Neural cell (in vitro differentiated cells): ENCODE measurements at regions not wholly inside any gene's neighbourhood (a gene's known extent, or its start where the extent isn't known, plus 50 kb on each side); places are given as distances from the start of the nearest gene placed in this dataset.

ENCODE experiments used
- H2AFZ ChIP-seq: fragments of 200-600, 300-800 bp; sonication (generic), shearing (Covaris generic); 2 replicates; pipeline ENCODE4 v1.6.0; 2014; ENCODE audit warnings: low read depth, mild to moderate bottlenecking, antibody characterized with exemption, low read length, moderate library complexity
- H3F3A ChIP-seq: fragments of 200-600 bp; shearing (Covaris generic); 2 replicates; pipeline ENCODE4 v1.6.1; 2016; ENCODE audit warnings: mild to moderate bottlenecking, moderate library complexity, mixed read lengths, antibody characterized with exemption, low read length; ENCODE audit not compliant: insufficient read depth, poor library complexity, severe bottlenecking
- H3K27ac ChIP-seq: fragments of 200-600, 300-800 bp; sonication (generic), shearing (Covaris generic); 2 replicates; pipeline ENCODE4 v1.5.1; 2014; ENCODE audit warnings: mild to moderate bottlenecking, low read length, moderate library complexity
- H3K27me3 ChIP-seq: fragments of 300-800, 200-600 bp; sonication (generic), shearing (Covaris generic); 2 replicates; pipeline ENCODE4 v1.6.0; 2014; ENCODE audit warnings: mild to moderate bottlenecking, low read depth, low read length, moderate library complexity; ENCODE audit not compliant: insufficient read depth
- H3K36me3 ChIP-seq: fragments of 300-800, 200-600 bp; sonication (generic), shearing (Covaris generic); 2 replicates; pipeline ENCODE4 v1.5.1; 2014; ENCODE audit warnings: mild to moderate bottlenecking, antibody characterized with exemption, low read length, moderate library complexity; ENCODE audit not compliant: insufficient read depth
- H3K4me2 ChIP-seq: fragments of 300-800, 200-600 bp; sonication (generic), shearing (Covaris generic); 2 replicates; pipeline ENCODE4 v1.6.0; 2014; ENCODE audit warnings: mild to moderate bottlenecking, low read length
- H3K4me3 ChIP-seq: fragments of 300-800, 200-600 bp; sonication (generic), shearing (Covaris generic); 2 replicates; pipeline ENCODE4 v1.5.1; 2014; ENCODE audit warnings: mild to moderate bottlenecking, low read length, moderate library complexity
- H3K79me2 ChIP-seq: fragments of 200-600 bp; shearing (Covaris generic); replicated peaks from 2 replicates; pipeline ENCODE4 v1.6.0; 2014; ENCODE audit warnings: mild to moderate bottlenecking, low read length, moderate library complexity; ENCODE audit not compliant: insufficient read depth
- H3K9ac ChIP-seq: fragments of 300-800, 200-600 bp; sonication (generic), shearing (Covaris generic); 2 replicates; pipeline ENCODE4 v1.6.1; 2016; ENCODE audit warnings: mild to moderate bottlenecking, low read length, mixed read lengths
- H3K9me2 ChIP-seq: fragments of 200-600 bp; shearing (Covaris generic); 2 replicates; pipeline ENCODE4 v1.6.1; 2016; ENCODE audit warnings: mild to moderate bottlenecking, low read length, mixed read lengths; ENCODE audit not compliant: insufficient read depth
- H3K9me3 ChIP-seq: fragments of 200-600, 300-800 bp; sonication (generic), shearing (Covaris generic); 2 replicates; pipeline ENCODE4 v1.6.1; 2016; ENCODE audit warnings: mild to moderate bottlenecking, mixed run types, low read length, moderate library complexity, mixed read lengths
- H4K20me1 ChIP-seq: fragments of 200-600 bp; shearing (Covaris generic); 2 replicates; pipeline ENCODE4 v1.6.1; 2016; ENCODE audit warnings: mild to moderate bottlenecking, mixed run types; ENCODE audit not compliant: insufficient read depth
- CTCF ChIP-seq: fragments of 450-650 bp; IDR thresholded peaks from 2 replicates; pipeline ENCODE4 v1.5.1; 2014; ENCODE audit warnings: antibody characterized with exemption, mild to moderate bottlenecking, moderate library complexity; ENCODE audit not compliant: poor library complexity, severe bottlenecking
- EP300 ChIP-seq: fragments of 450-650 bp; conservative IDR thresholded peaks from 2 replicates; pipeline ENCODE4 v1.6.1; 2014; ENCODE audit warnings: antibody characterized with exemption, mild to moderate bottlenecking, moderate library complexity; ENCODE audit not compliant: poor library complexity, severe bottlenecking
- EZH2 ChIP-seq: fragments of 200-600, 300-800 bp; shearing (Covaris generic), sonication (generic); IDR thresholded peaks from 2 replicates; pipeline ENCODE4 v1.6.1; 2014; ENCODE audit warnings: antibody characterized with exemption, low read length, borderline replicate concordance, mild to moderate bottlenecking; ENCODE audit not compliant: insufficient read depth, poor library complexity, severe bottlenecking
- MXI1 ChIP-seq: fragments of 450-650 bp; conservative IDR thresholded peaks from 2 replicates; pipeline ENCODE4 v1.6.1; 2014; ENCODE audit warnings: antibody characterized with exemption, mild to moderate bottlenecking; ENCODE audit not compliant: poor library complexity, severe bottlenecking
- POLR2AphosphoS5 ChIP-seq: IDR thresholded peaks from 2 replicates; pipeline ENCODE4 v1.6.1; 2012
- RAD21 ChIP-seq: fragments of 450-650 bp; conservative IDR thresholded peaks from 2 replicates; pipeline ENCODE4 v1.6.1; 2014; ENCODE audit warnings: antibody characterized with exemption, mild to moderate bottlenecking, moderate library complexity
- REST ChIP-seq: IDR thresholded peaks from 2 replicates; pipeline ENCODE4 v1.6.1; 2012; ENCODE audit warnings: borderline replicate concordance
- SMC3 ChIP-seq: fragments of 450-650 bp; conservative IDR thresholded peaks from 2 replicates; pipeline ENCODE4 v1.6.1; 2014; ENCODE audit warnings: antibody characterized with exemption, mild to moderate bottlenecking, moderate library complexity; ENCODE audit not compliant: poor library complexity
- TAF1 ChIP-seq: IDR thresholded peaks from 2 replicates; pipeline ENCODE4 v1.6.1; 2012; ENCODE audit warnings: low read depth

- H3K9me2 ChIP-seq, result no peaks in the 10 kb centered on the region
Observed at GRCh38 chr5:13629218-13629617, 315.3 kb downstream of the DNAH5 start.

GRCh38 chr5:13627673-13628454, 316.6 kb downstream of the DNAH5 start:
- Histone ChIP-seq H3K4me3 (no peak overlapping the region), H3K9me2 (no peaks in the 10 kb centered on the region), H3K27me3 (no peaks in the 10 kb centered on the region), H3K9me3 (no peaks in the 10 kb centered on the region), H3K27ac (no peak overlapping the region), H3F3A (no peaks in the 10 kb centered on the region), H3K79me2 (no peaks in the 10 kb centered on the region), H3K36me3 (no peaks in the 10 kb centered on the region), H3K4me2 (no peak overlapping the region), H4K20me1 (no peaks in the 10 kb centered on the region), H2AFZ (no peak overlapping the region), H3K9ac (no peak overlapping the region)
- no peak for TF ChIP-seq CTCF
- TF ChIP-seq POLR2AphosphoS5, result no peak
- no peak for TF ChIP-seq RAD21
- TF ChIP-seq SMC3, result no peak
- no peak for TF ChIP-seq EZH2

More at GRCh38 chr5:13629218-13629617, 315.3 kb downstream of the DNAH5 start:
- Histone ChIP-seq H3K36me3 (no peaks in the 10 kb centered on the region), H3K4me3 (no peak overlapping the region), H2AFZ (no peak overlapping the region), H3K9me3 (no peaks in the 10 kb centered on the region), H4K20me1 (no peaks in the 10 kb centered on the region), H3F3A (no peaks in the 10 kb centered on the region), H3K79me2 (no peaks in the 10 kb centered on the region), H3K9ac (no peak overlapping the region), H3K27me3 (no peaks in the 10 kb centered on the region), H3K4me2 (no peak overlapping the region), H3K27ac (no peak overlapping the region)
- no peak for TF ChIP-seq CTCF
- TF ChIP-seq RAD21, result no peak
- no peak for TF ChIP-seq SMC3
- no peak for TF ChIP-seq MXI1
- no peak for TF ChIP-seq TAF1
- no peak for TF ChIP-seq REST
- no peak for TF ChIP-seq EP300
- no peak for TF ChIP-seq EZH2
- TF ChIP-seq POLR2AphosphoS5, result no peak
